Lower leg skin (tissue), 4 donors: ENCODE measurements at regions not wholly inside any gene's neighbourhood (a gene's known extent, or its start where the extent isn't known, plus 50 kb on each side); places are given as distances from the start of the nearest gene placed in this dataset.
"Not testable (repeated sequence)": the region's sequence is repeated elsewhere in the genome, so short reads cannot be mapped to it uniquely, and the experiment has no call there.

Experiments used
- DNase-seq, 2 donors: peaks; one replicate each; pipeline ENCODE4 v3.0.0-alpha.2; 2019; ENCODE audit warnings: low spot score in 2 of 2
- H3K4me3 ChIP-seq: fragments of 200-600 bp; sonication (generic); 2 replicates; pipeline ENCODE4 v1.5.1; 2017; ENCODE audit warnings: mild to moderate bottlenecking, low read depth; ENCODE audit not compliant: poor library complexity, severe bottlenecking
- POLR2A ChIP-seq, 2 donors: fragments of 450-650 bp; IDR thresholded peaks; one replicate each; pipeline ENCODE4 v1.6.1; 2016 to 2017; ENCODE audit warnings: antibody characterized with exemption in 2 of 2, mild to moderate bottlenecking in 1 of 2, moderate library complexity in 1 of 2
- WGBS, 2 donors: methylation state at CpG; one replicate each; pipeline ENCODE4 v1.1.5; 2018; 5-methylcytosine and 5-hydroxymethylcytosine counted together
- intact Hi-C: fragments of 100-400 bp; cut with DNase I; formaldehyde crosslinking; loops from one replicate; pipeline ENCODE4 v1.15.0; 2023; ENCODE audit warnings: low total_unique reads
- TF ChIP-seq, protein P1 (sequence below), 3 donors: fragments of 450-650 bp; IDR thresholded peaks; one replicate each; pipeline ENCODE4 v1.5.1; 2016; ENCODE audit warnings: antibody characterized with exemption in 3 of 3, mild to moderate bottlenecking in 3 of 3, moderate library complexity in 2 of 3

DNA sequence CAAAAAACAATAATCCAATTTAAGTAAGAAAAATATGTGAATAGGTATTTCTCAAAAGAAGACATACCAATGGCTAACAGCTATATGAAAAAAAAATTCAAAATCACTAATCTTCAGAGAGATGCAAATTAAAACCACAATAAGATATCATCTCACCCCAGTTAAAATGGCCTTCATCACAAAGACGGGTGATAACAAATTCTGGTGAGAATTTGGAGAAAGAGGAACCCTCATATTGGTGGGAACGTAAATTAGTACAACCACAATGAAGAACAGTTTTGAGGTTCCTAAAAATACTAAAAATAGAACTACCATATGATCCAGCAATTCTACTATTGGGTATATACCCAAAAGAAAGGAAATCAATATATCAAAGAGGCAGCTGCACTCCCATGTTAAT is 94.3 kb downstream of the TMEM167A start:
- intact Hi-C loops, result no loop called here
- no peak for TF ChIP-seq POLR2A (IDR thresholded peaks at IDR 0.05)
- TF ChIP-seq, protein P1, sequence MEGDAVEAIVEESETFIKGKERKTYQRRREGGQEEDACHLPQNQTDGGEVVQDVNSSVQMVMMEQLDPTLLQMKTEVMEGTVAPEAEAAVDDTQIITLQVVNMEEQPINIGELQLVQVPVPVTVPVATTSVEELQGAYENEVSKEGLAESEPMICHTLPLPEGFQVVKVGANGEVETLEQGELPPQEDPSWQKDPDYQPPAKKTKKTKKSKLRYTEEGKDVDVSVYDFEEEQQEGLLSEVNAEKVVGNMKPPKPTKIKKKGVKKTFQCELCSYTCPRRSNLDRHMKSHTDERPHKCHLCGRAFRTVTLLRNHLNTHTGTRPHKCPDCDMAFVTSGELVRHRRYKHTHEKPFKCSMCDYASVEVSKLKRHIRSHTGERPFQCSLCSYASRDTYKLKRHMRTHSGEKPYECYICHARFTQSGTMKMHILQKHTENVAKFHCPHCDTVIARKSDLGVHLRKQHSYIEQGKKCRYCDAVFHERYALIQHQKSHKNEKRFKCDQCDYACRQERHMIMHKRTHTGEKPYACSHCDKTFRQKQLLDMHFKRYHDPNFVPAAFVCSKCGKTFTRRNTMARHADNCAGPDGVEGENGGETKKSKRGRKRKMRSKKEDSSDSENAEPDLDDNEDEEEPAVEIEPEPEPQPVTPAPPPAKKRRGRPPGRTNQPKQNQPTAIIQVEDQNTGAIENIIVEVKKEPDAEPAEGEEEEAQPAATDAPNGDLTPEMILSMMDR (IDR thresholded peaks at IDR 0.05), result no peak
- DNase-seq, result no peak
- H3K4me3 ChIP-seq, result no peak overlapping the region
- WGBS, 2 donors, result 89 to 92% methylated on average over 2 of the region's 2 CpGs

DNA sequence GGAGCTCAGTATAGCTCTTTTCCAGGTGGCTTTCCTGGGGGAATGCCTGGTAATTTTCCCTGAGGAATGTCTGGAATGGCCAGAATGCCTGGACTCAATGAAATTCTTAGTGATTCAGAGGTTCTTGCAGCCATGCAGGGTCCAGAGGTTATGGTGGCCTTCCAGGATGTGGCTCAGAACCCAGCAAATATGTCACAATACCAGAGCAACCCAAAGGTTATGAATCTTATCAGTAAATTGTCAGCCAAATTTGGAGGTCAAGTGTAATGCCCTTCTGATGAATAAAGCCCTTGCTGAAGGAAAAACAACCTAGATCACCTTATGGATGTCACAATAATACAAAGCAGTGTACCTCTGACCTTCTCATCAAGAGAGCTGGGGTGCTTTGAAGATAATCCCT is 100.3 kb downstream of the TMEM167A start:
- H3K4me3 ChIP-seq, DNase-seq, intact Hi-C loops: not testable (repeated sequence)

DNA sequence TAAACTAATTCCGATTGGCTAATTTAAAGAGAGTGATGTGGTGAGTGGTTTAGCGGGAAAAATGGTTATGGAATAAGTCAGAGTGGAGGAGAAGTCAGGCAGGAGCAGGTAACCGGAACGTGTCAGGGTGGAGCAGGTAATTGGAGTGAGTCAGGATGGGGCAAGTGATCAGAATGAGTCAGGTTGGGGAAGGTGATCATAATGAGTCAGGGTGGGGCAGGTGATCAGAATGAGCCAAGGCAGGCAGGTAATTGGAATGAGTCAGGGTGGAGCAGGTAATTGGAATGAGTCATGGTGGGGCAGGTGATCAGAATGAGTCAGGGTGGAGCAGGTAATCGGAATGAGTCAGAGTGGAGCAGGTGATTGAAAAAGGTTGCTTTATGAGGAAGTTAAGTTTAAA is 101.4 kb downstream of the TMEM167A start:
- no peak for DNase-seq
- no peak overlapping the region for H3K4me3 ChIP-seq
- intact Hi-C loops, result no loop called here
- TF ChIP-seq, protein P1 (IDR thresholded peaks at IDR 0.05), result no peak
- WGBS, 2 donors, result 65 to 73% methylated on average over 5 of the region's 5 CpGs

DNA sequence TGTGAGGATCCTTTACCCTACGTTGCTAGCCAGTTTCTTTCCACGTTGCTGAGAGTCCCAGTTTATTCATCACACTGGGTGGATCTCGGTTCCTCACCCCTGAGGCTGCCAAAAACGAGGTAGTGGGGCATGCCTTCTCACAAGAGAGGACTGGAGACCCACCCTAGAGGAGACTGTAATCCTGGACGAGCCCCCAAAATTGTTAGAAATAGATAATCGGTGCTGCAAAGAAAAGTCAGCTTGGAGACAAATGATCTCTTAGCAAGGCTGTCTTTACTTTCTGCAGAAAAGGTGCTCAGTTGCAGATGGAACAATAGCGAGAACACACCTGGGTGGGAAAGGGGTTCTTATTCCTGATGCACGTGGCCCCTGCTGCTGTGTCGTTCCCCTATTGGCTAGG is 101.8 kb downstream of the TMEM167A start:
- no peak for TF ChIP-seq POLR2A (IDR thresholded peaks at IDR 0.05)
- TF ChIP-seq, protein P1 (IDR thresholded peaks at IDR 0.05), result no peak
- DNase-seq, result no peak
- H3K4me3 ChIP-seq, result no peak overlapping the region
- WGBS, 2 donors, result 84 to 87% methylated on average over 9 of the region's 9 CpGs
- intact Hi-C loops, result no loop called here

DNA sequence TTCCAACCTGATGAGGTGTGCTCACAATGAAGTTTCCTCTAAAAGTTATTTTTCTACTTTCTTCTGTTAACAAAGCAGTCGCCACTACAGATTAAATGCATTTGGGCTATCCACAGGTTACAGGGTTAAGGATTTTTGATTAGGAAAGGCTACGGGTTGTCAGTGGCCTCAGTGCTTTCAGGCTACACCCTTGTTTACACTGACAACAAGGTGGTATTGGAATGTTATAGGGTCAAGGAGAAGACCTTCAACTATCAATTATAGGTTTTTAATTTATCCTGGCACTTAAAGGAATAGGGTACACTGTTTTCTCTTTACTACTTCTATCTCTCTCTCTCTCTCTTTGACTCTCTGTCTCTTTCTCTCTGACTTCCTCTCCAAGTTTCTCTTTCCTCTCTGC is 102.8 kb downstream of the TMEM167A start:
- intact Hi-C loops, H3K4me3 ChIP-seq: not testable (repeated sequence)
- 94% methylated on average over 2 of the region's 2 CpGs for WGBS, 2 donors

DNA sequence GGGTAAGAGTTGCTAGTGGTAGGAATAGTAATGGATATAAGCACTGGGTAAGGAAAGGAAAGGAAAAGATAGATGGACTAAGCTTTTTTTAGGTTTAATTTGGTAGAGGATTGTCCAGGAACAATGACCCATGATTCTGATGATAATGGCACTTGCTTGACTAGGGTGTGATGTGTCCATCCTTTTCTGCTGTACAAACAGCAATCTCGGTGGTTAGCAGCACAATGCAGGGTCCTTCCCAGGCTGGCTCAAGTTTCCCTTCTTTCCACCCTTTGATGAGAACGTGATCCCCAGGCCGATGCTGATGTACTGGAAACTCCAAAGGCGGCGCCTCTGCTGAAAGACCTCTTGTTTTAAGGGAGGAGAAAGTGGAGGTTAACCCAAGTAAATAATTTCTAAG is 105.3 kb downstream of the TMEM167A start:
- TF ChIP-seq, protein P1 (IDR thresholded peaks at IDR 0.05), result no peak
- TF ChIP-seq POLR2A (IDR thresholded peaks at IDR 0.05), result no peak
- intact Hi-C loops, result no loop called here
- no peak for DNase-seq
- H3K4me3 ChIP-seq, result no peak overlapping the region
- 92 to 95% methylated on average over 5 of the region's 5 CpGs for WGBS, 2 donors

More for the DNA sequence above, 102.8 kb downstream of the TMEM167A start:
- not testable (repeated sequence) for DNase-seq

GRCh38 chr5:82971034-82971806 is 106.0 kb downstream of the TMEM167A start:
- H3K4me3 ChIP-seq, intact Hi-C loops, DNase-seq: not testable (repeated sequence)
- WGBS, 2 donors, result 92 to 94% methylated on average over 10 of the region's 10 CpGs

DNA sequence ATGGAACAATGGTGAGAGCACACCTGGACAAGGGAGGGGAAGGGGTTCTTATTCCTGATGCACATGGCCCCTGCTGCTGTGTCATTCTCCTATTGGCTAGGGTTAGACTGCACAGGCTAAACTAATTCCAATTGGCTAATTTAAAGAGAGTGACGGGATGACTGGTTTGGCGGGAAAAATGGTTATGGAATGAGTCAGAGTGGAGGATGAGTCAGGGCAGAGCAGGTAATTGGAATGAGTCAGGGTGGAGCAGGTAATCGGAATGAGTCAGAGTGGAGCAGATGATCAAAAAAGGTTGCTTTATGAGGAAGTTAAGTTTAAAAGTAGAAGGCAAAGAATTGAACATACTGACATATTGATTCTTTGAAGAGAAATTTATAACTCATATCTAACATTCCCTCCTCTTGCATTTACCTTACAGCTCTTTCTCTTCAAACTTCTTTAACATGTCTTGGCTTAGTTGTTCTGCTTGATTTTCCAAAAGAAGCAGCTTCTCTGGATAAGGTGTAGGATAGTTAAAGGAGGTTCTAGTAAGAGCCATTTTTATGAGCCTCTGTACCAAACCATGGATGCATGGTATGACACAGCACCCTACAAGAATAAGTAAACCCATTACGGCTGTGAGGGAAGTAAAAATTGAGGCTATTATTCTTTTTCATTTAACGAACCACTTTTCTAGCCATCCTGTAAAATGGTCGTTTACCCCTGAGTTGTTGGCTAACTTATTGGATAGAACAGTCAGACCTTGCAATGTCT is 107.8 kb downstream of the TMEM167A start:
- intact Hi-C loops, result not testable (repeated sequence)
- 67 to 68% methylated on average over 6 of the region's 6 CpGs for WGBS, 2 donors

More for the DNA sequence above, 107.8 kb downstream of the TMEM167A start:
- not testable (repeated sequence) for DNase-seq, H3K4me3 ChIP-seq
